Coronary artery (tissue), 2 donors: ENCODE measurements at regions not wholly inside any gene's neighbourhood (a gene's known extent, or its start where the extent isn't known, plus 50 kb on each side); places are given as distances from the start of the nearest gene placed in this dataset.

Source experiments
- DNase-seq: peaks from one replicate; pipeline ENCODE4 v3.0.0-alpha.2; 2017; ENCODE audit warnings: low spot score
- H3K27ac ChIP-seq, 2 donors: fragments of 200-600 bp; sonication (generic); one replicate each; pipeline ENCODE4 v1.5.1; 2016 to 2019
- H3K4me3 ChIP-seq: fragments of 200-600 bp; sonication (generic); 2 replicates; pipeline ENCODE4 v1.5.1; 2016; ENCODE audit warnings: mild to moderate bottlenecking, moderate library complexity
- CTCF ChIP-seq: fragments of 200-600 bp; sonication (generic); IDR thresholded peaks from one replicate; pipeline ENCODE4 v1.5.1; 2019; ENCODE audit warnings: antibody characterized with exemption

DNA sequence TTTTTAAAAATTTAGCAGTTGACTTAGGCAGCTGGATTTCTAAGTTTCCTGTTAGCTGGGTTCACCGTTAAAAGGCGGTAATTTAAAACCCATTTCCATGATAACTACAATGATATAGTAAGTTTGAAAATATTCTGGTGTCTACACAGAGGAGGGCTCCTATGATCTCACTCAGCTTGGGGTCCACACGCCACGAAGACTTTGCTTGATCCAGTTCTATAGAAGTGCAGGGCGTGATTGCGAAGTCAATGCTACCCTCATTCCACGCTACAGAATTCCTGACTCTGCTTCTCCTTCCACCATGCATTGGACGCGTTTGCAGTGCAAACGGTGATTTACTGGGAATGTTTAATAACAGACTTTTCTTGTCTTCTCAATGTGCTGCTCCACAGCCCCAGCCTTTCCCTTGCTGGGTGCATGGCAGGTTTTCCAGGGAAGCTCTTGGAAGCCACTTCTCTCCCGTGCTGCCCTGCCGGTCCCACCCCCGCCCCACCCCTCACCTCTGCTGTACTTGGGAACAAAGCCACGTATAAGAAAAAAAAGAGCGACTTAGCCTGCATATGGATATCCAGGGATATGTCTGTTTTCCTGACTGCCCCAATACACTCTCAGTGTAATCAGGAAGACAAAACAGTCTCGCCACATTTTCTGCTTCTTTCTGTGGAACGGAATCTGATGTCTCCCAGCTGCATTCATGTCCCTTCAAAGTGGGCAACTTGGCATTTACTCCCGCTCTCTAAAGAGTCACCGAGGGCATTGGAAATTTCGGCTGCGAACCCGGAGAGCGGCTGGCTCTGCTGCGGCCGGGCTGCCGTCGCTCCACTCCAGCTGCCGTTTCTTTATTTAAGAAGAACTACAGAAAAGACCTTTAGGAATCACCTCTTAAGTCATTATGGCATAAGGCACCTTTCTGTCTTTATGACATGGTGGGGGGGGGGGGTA, 434.4 kb upstream of the MGMT start:
- DNase-seq: no peak
- no peak overlapping the region for H3K27ac ChIP-seq
- no peak for TF ChIP-seq CTCF
- H3K4me3 ChIP-seq: no peak overlapping the region

- no peak overlapping the region for H3K27ac ChIP-seq
- H3K4me3 ChIP-seq: no peak overlapping the region
- DNase-seq: no peak
- no peak for TF ChIP-seq CTCF
Observed at GRCh38 chr10:129033340-129033739, 433.7 kb upstream of the MGMT start.

DNA sequence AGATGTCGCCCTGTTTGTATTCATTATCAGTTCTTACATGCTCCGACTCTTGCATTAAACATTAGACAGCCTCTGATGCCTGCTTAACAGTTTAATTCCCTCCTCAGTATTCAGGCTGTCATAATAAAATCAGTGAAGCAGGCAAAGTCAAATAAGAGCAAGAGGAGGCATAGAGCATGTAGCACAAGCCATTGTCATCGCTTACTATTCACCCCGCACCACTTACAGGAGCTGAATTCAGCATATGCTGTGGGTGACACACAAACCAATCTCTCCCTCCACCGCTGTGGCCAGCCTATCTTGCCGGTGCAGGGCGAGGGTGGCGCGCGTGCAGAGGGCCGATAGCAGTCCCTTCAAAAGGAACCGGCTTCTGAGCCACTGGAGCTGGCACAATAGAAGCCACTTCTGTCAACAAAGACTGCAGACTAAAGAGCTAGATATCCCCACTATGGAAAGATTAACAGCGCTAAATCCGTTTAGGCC, 433.2 kb upstream of the MGMT start:
- TF ChIP-seq CTCF: no peak

GRCh38 chr10:129035052-129035827, 431.8 kb upstream of the MGMT start:
- DNase-seq: no peak
- Histone ChIP-seq H3K4me3 (no peak overlapping the region), H3K27ac (no peak overlapping the region)
- TF ChIP-seq CTCF: no peak

More for the DNA sequence above, 433.2 kb upstream of the MGMT start:
- Histone ChIP-seq H3K4me3 (no peak overlapping the region), H3K27ac (no peak overlapping the region)
- DNase-seq: no peak

GRCh38 chr10:129038522-129038921, 428.5 kb upstream of the MGMT start:
- Histone ChIP-seq H3K4me3 (no peak overlapping the region), H3K27ac (no peak overlapping the region)
- DNase-seq: no peak
- no peak for TF ChIP-seq CTCF

- TF ChIP-seq CTCF: no peak
- DNase-seq: no peak
- no peak overlapping the region for H3K27ac ChIP-seq
- H3K4me3 ChIP-seq: no peak overlapping the region
Observed at GRCh38 chr10:129039406-129040370, 427.4 kb upstream of the MGMT start.
